Hematopoietic multipotent progenitor cell treated with erythropoietin and hydrocortisone succinate and interleukin-3 and kit ligand, for 15 days (in vitro differentiated cells): ENCODE measurements at regions not wholly inside any gene's neighbourhood (a gene's known extent, or its start where the extent isn't known, plus 50 kb on each side); places are given as distances from the start of the nearest gene placed in this dataset.

Experiments used
- DNase-seq: peaks from one replicate; pipeline ENCODE4 v3.0.0-alpha.2; 2015; ENCODE audit warnings: low spot score

DNA sequence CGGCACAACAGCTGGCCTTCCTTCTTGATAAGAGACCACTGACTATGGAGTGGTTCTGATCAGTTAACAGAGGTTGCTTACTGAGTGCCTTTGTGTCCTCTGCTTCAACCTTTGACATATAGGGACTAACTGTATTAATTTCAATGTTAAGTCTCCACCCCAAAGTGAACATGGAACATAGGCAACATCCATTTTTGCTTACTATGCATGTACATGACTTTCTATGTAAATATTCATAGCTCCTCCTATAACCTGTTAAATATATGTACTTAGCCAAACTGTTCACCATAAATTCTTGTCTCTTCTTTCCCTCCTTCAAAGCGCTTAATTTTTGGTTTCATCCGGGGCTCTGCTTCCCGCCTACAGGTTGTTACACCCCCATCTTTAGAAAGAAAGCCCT, 334.8 kb downstream of the EPM2A start:
- DNase-seq, result no peak

DNA sequence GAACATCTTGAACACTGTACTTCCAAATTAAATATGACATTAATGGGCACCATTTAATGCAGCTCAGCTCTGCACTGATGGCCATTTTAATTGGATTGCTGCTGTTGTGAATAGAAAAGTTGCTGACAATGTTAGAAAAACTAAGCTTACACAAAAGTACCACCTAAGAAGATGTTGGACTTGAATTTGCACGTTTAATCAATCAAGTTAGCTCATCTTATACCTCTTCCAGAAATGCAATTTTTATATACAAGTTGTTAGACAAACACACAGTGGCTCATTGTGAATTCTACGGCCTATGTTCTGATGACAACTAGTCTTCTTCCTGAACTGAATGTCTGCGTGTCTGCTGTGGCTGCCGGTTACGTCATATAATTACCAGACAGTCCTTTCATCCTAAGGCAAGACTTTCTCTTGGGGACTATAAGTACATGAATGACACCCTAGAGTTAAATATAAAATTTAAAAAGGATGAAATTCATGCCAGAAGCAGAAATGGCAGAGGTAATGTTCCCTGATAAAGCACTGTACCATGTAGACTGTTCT, 330.2 kb downstream of the EPM2A start:
- no peak for DNase-seq

DNA sequence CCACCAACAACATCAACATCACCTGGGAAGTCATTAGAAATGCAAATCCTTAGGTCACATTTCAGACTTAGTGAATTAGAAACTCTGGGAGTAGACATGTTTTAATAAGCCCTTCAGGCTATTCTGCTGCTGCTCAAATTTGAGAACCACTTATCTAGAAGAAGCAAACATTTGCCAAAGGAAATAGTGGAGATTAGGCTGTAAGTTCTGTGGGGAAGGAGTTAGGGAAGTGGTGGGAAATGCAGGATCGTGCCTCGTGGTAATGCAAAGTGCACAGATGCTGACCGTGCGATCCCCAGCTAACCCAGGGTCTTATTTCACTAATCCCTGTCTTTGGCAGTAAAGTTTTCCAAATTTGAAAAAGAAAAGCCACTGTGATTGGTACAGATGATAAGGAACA, 328.5 kb downstream of the EPM2A start:
- DNase-seq, result no peak

DNA sequence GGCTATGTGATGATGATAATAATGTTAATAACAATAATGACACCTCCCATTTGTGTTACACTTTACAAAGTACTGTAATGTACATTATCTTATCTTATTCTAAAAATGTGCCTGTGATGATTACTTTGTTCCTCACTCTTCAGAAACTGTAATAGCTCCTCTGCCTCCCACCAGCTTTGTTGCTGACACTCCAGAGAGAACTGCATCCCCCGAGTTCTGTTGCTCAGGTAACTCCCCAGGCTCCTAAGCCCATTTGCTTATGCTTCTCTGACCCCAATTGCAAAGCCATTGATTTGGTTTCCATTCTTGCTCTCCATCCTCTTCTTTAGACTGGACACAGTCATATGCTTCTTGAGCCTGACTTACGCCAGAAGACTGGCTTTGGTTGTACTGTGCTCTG, 319.7 kb downstream of the EPM2A start:
- DNase-seq, result no peak

GRCh38 chr6:145420599-145420998, 314.7 kb downstream of the EPM2A start:
- DNase-seq, result no peak

- no peak for DNase-seq
These were observed 311.4 kb downstream of the EPM2A start for GRCh38 chr6:145423936-145424335.

GRCh38 chr6:145427232-145427631, 308.1 kb downstream of the EPM2A start:
- DNase-seq, result no peak

DNA sequence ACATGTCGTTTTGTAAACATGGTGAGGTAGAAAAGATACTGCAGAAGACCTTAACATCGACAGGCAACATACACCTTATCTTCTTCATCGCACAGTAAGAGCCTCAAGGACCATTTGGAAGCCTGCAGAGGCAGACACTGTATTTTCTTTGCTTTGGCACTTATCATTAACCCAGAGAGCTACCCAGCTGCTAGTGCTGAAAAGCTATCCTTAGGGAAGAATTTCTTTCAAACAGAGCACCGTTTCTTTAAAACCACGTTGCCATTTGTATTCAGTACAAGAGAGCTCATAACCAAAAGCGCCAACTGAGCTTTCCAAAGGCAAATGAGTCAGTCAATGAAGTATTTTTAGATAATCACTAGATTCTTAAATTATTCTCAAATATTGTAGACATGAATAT, 306.6 kb downstream of the EPM2A start:
- no peak for DNase-seq

DNA sequence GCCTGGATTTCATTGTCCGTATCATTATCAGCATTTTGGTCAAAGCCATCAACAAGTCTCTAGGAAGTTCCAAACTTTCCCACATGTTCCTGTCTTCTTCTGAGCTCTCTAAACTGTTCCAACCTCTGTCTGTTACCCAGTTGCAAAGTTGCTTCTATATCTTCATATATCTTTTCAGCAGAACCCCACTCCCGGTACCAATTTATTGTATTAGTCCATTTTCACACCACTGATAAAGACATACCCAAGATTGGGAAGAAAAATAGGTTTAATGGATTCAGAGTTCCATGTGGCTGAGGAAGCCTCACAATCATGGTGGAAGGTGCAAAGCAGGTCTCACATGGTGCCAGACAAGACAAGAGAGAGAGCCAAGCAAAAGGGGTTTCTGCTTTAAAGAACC, 293.2 kb downstream of the EPM2A start:
- DNase-seq, result no peak

DNA sequence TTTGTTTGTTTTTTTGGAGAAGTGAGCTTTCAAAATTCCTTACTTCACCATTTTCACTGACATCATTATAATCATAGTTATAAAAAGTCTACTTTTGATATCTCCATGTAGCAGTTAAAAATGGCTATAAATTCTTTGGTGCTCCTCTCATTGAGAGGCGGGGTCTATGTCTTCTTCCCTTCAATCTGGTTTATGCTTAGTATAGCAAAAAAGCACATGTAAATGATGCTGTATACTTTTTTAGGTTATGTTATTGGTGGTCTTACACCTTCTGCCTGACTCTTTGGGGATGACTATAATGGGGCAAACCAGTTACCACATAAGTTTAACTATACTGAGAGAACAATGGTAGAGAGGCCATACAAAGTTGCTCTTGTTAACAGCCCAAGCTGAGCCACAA, 289.6 kb downstream of the EPM2A start:
- no peak for DNase-seq

DNA sequence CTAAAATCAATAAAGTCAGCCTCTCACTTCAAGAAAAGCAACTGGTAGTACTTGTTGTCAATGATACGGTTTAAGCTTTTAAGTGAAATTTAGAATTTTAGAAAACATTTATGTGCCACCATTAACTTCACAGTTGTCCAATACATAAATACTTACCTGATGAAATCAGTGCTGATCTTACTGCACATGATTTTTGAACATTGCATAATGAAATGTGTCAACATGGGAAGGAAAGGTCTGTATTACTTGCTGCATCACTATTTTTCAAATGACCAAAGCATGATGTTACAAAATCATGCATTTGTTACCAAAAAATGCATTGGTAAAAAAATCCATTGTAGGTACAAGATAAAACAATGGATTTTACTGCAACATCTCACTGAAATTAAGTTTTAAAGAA, 284.3 kb downstream of the EPM2A start:
- DNase-seq, result no peak

DNA sequence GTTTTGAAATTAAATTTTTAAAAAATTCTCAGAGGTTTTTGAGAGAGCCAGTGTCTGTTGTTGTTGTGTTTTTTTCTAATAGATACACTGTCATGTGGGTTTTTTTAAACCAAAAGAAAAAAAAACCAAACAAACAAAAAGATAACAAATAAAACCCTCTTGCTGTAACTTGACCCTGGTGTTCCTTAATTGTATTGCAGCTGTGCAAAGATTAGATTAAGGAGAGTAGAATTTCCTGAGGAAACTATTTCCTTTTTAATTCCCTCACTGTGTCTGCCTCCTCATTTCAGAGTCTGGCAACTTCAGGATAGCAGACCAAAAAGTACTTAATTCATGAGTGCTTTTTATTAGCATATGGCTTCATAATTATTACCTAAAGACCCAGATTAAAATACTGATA, 281.9 kb downstream of the EPM2A start:
- DNase-seq, result no peak

- no peak for DNase-seq
These were observed 281.3 kb downstream of the EPM2A start for GRCh38 chr6:145454006-145454405.

DNA sequence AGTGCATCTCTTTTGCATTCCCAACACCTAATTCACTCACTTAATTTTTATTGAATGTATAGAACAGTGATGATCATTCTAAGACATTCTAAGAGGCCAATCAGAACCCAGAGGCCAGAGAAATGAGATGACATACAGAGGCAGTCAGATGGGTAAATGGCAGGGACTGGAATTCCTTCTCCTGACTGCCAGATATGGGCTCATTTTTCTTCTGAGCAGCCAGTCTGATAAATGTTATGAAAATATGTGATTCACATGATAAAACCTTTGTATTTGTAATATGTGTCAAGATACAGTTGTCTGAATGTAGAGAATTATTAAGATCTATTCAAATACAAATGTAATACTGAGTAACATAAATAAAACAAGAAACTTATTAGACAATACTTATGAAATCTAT, 277.8 kb downstream of the EPM2A start:
- DNase-seq, result no peak

- DNase-seq, result no peak
These were observed 266.8 kb downstream of the EPM2A start for GRCh38 chr6:145468534-145468933.

DNA sequence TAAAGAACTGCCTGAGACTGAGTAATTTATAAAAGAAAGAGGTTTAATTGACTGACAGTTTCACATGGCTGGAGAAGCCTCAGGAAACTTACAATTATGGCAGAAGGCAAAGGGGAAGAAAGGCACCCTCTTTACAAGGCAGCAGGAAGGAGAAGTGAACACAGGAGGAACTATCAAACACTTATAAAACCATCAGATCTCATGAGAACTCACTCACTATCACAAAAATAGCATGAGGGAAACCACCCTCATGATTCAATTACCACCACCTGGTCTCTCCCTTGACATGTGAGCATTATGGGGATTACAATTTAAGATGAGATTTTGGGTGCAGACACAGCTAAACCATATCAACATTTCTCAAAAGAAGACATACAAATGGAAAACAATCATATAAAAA, 266.3 kb downstream of the EPM2A start:
- DNase-seq, result no peak

- DNase-seq, result no peak
These were observed 259.4 kb downstream of the EPM2A start for GRCh38 chr6:145475794-145476396.

DNA sequence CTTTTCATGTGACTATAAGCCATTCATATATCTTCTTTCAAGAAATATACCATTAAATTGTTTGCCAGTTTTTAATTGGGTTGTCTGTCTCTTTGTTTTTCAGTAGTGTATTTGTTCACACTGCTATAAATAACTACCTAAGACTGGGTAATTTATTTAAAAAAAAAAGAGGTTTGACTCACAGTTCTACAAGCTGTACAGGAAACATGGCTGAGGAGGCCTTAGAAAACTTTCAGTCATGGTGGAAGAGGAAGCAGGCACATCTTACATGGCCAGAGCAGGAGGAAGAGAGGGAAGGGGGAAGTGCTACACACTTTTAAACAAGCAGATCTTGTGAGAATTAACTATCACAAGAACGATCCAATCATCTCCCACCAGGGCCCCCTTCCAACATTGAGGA, 255.3 kb downstream of the EPM2A start:
- DNase-seq, result no peak

DNA sequence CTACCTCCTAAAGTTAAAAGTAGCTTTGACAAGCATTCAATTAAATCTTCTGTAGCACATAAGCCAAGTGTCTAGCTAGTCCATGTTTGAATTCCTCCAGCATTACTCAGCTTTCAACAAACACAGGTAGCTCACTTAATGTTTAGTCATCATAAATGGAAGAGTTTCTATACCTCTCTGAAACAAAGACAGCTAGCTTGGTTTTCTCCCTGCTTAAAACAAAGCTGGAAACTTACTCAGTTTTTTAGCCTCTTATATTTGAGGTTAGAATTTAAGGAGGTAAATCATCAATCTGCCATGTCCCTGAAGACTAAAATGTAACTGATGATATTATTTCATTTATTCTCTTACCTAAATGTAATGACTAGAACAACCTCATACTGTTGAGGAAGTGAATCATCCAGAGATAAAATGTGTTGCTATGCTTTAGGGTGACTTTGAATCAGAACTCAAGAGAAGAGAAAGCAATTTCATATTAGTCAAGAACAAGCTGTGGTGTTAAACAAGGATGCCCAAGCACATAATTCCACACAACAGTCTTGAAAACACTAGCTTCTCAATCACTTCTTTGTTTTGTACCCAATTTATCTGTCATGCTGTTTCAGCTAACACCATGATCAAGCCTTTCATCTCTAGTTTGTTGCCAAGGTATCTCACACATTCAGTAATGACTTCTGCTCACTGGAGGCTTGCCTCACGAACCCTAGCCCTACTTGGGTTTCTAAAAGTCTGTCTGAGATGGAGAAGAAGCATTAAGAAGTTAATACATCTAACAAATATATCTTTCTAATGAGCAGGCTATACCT, 251.9 kb downstream of the EPM2A start:
- no peak for DNase-seq

GRCh38 chr6:145485288-145485687, 250.0 kb downstream of the EPM2A start:
- no peak for DNase-seq

DNA sequence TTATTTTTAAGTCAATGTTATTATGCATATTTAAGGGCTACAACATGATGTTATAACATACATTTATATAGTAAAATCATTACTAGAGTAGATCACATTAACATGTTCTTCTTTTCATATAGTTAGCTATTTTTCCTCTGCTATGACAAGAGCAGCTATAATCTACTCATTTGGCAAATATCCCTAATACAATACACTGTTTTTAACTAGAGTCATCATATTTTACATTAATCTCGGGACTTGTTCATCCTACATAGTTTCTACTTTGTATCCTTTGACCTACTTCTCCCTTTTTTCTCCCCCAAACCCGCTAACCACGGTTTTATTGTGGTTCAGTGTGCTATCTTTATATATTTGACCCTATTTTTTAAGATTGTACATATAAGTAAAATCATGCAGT, 249.0 kb downstream of the EPM2A start:
- no peak for DNase-seq

- DNase-seq, result no peak
These were observed 245.7 kb downstream of the EPM2A start for GRCh38 chr6:145489583-145489982.

- DNase-seq, result no peak
These were observed 245.3 kb downstream of the EPM2A start for GRCh38 chr6:145490068-145490467.

DNA sequence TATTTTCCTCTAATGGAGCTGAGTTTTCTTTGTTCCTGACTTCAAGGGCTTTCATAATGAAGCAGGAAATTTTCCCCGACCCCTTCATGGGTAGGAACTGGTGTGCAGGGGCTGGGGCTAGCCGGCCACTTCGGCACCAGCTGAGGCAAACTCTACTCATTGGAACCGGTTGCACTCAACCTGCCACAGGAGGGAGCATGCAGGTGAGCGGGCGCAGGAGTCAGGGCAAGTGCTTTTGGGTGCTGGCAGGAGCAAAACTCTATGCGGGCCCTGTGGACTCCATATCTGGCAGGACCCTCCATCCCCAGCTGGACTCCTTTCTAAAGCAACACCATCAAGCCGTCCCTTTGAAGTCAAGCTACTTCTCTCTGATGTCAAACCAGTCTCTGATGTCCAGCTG, 244.2 kb downstream of the EPM2A start:
- no peak for DNase-seq
